Activated T-cell treated with anti-CD3 and anti-CD28 coated beads for 48 hours (primary cell): ENCODE measurements at regions not wholly inside any gene's neighbourhood (a gene's known extent, or its start where the extent isn't known, plus 50 kb on each side); places are given as distances from the start of the nearest gene placed in this dataset.

Experiments
- DNase-seq: peaks from one replicate; pipeline ENCODE4 v3.0.0-alpha.2; 2020; ENCODE audit warnings: low read depth

GRCh38 chr2:64371727-64372126 lies 82.2 kb upstream of the LGALSL start:
- no peak for DNase-seq

- no peak for DNase-seq
Measured at GRCh38 chr2:64374686-64375085, 79.3 kb upstream of the LGALSL start.

- DNase-seq, result no peak
Measured at GRCh38 chr2:64376926-64377325, 77.0 kb upstream of the LGALSL start.

GRCh38 chr2:64379186-64379585 lies 74.8 kb upstream of the LGALSL start:
- DNase-seq, result no peak

GRCh38 chr2:64380853-64381527 lies 73.0 kb upstream of the LGALSL start:
- DNase-seq, result no peak

- DNase-seq, result no peak
Measured at GRCh38 chr2:64383016-64383591, 70.9 kb upstream of the LGALSL start.

GRCh38 chr2:64383881-64384280 lies 70.1 kb upstream of the LGALSL start:
- no peak for DNase-seq

- no peak for DNase-seq
Measured at GRCh38 chr2:64386676-64387075, 67.3 kb upstream of the LGALSL start.

GRCh38 chr2:64390586-64390985 lies 63.4 kb upstream of the LGALSL start:
- DNase-seq, result no peak

- no peak for DNase-seq
Measured at GRCh38 chr2:64391424-64391823, 62.5 kb upstream of the LGALSL start.

GRCh38 chr2:64391940-64392339 lies 62.0 kb upstream of the LGALSL start:
- DNase-seq, result no peak

GRCh38 chr2:64392529-64392928 lies 61.4 kb upstream of the LGALSL start:
- DNase-seq, result no peak

- no peak for DNase-seq
Measured at GRCh38 chr2:64393383-64394010, 60.5 kb upstream of the LGALSL start.

GRCh38 chr2:64394153-64394552 lies 59.8 kb upstream of the LGALSL start:
- DNase-seq, result no peak

GRCh38 chr2:64396001-64396400 lies 58.0 kb upstream of the LGALSL start:
- DNase-seq, result no peak

GRCh38 chr2:64396551-64396950 lies 57.4 kb upstream of the LGALSL start:
- DNase-seq, result no peak

GRCh38 chr2:64398516-64399129 lies 55.3 kb upstream of the LGALSL start:
- DNase-seq, result no peak

GRCh38 chr2:64399521-64399920 lies 54.4 kb upstream of the LGALSL start:
- DNase-seq, result no peak

- no peak for DNase-seq
Measured at GRCh38 chr2:64400105-64400728, 53.7 kb upstream of the LGALSL start.

- no peak for DNase-seq
Measured at GRCh38 chr2:64400733-64401528, 53.0 kb upstream of the LGALSL start.

- no peak for DNase-seq
Measured at GRCh38 chr2:64401529-64401880, 52.5 kb upstream of the LGALSL start.

- no peak for DNase-seq
Measured at GRCh38 chr2:64402876-64403275, 51.1 kb upstream of the LGALSL start.
